GM18520 (cell line): ENCODE measurements at regions not wholly inside any gene's neighbourhood (a gene's known extent, or its start where the extent isn't known, plus 50 kb on each side); places are given as distances from the start of the nearest gene placed in this dataset.
"Not testable (repeated sequence)": the region's sequence is repeated elsewhere in the genome, so short reads cannot be mapped to it uniquely, and the experiment has no call there.

ENCODE experiments used
- ATAC-seq: cut with Tn5 transposase; IDR thresholded peaks from one replicate; pipeline ENCODE4 v1.9.1; 2021; ENCODE audit not compliant: unreplicated experiment

DNA sequence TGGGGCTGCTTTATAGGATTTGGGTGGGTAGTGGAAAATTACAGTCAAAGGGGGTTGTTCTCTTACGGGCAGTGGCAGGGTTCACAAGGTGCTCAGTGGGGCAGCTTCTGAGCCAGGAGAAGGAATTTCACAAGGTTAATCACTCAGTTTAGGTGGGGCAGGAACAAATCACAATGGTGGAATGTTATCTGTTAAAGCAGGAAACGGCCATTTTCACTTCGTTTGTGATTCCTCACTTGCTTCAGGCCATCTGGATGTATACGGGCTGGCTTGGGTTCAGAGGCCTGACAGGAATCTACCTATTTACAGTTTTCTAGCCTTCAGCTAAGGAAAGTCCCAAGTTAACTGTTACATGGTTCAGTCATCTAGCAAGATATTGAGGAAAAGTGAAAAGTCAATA is 1003.5 kb downstream of the STPG2 start:
- no peak for ATAC-seq

GRCh38 chr4:97140545-97140944 is 1002.7 kb downstream of the STPG2 start:
- ATAC-seq = no peak

- ATAC-seq = not testable (repeated sequence)
These were observed 1001.9 kb downstream of the STPG2 start for GRCh38 chr4:97141332-97141731.

DNA sequence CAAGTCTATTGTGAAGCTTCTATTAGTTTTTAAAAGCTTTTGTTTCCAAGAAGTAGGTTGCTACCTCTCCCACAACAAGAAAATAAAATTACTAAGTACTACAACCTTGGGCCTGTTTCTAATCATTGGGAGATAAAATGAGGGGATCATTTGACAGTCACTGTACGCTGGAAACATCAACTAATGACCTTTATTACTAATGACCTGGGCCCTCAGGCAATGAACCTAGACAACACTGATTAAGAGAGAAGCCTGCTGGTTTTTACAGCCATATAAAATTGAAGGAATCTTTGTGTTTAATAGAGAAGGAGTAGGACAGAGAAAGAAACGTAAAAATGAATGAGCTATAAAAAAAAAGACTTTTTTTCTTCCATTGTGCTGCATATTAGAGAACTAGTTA is 1000.9 kb downstream of the STPG2 start:
- no peak for ATAC-seq

DNA sequence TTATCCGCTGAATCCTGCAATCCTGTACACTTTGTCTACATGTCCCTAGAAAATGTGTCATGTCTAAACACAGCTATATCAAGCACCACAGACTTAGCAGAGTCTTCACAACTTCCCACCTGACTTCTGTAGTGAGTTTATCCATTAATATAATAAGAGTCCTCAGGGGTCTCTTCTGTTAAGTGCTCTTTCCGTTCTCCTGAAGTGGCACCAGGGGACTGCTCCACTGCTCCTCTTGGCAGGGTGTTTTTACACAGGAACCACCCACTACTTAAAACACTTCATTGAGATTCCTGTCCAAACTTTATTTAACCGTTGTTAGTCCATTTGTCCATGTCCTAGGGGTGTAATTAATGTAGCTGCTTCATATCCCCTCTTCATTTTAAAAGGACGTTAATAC is 1000.4 kb downstream of the STPG2 start:
- no peak for ATAC-seq

- ATAC-seq = no peak
These were observed 999.1 kb downstream of the STPG2 start for GRCh38 chr4:97144199-97144598.

- no peak for ATAC-seq
These were observed 992.3 kb downstream of the STPG2 start for GRCh38 chr4:97150966-97151365.

DNA sequence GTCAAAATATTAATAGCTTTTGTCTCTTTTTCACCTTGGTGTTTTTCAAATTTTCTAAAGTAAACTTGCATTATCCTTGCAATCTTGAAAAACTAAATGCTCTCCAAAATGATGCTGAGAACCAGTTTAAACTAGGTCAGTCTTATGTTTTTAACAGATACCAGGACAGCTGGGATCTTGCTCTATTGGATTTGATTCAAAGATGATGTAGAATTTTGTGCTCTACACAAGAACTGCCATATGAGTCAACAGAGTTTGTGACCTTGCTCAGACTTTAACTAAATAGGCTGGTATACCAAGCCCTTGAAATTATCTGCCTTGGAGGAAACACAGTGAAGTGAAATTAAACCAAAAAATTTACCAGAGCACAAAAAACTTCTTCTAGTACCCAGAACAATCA is 991.1 kb downstream of the STPG2 start:
- no peak for ATAC-seq

- no peak for ATAC-seq
These were observed 990.2 kb downstream of the STPG2 start for GRCh38 chr4:97153042-97153441.

DNA sequence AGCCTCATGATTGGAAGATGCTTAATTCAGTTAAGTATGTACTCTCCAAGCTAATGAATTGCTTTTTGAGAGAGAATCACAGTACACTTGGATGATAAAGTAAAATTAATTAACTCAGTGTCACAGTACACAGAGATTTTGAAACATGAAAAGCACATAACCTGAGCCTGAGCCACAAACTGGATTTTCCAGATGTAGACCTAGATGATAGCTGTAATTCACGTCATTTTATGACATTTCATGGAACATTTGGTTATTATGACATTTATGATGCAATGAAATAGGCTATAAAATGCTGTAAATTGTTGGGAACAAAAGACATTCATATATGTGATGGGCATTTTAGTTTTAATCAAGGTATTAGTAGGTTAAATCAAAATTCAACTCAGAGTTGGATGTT is 983.7 kb downstream of the STPG2 start:
- ATAC-seq = no peak

DNA sequence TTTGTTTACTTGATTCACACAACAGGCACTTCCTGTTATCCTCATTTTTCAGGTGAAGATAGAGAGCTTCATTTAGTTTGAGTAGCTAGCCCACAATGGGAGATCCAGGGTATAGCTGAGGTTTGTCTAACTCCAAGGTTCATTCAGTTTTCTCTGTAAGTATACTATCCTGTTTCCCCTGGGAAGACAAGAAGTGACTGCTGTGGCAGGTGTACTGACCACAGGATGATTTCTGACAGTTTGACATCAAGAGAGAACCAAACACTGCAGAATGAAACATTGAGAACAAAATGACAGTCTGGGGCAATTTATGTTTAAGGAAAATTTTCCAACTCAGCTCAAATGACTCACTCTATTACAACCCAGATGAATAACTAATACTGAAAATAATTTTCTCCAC is 958.0 kb downstream of the STPG2 start:
- no peak for ATAC-seq

- no peak for ATAC-seq
These were observed 946.2 kb downstream of the STPG2 start for GRCh38 chr4:97197106-97197505.

GRCh38 chr4:97208749-97209148 is 934.5 kb downstream of the STPG2 start:
- ATAC-seq = no peak

GRCh38 chr4:97215409-97215941 is 927.8 kb downstream of the STPG2 start:
- no peak for ATAC-seq

DNA sequence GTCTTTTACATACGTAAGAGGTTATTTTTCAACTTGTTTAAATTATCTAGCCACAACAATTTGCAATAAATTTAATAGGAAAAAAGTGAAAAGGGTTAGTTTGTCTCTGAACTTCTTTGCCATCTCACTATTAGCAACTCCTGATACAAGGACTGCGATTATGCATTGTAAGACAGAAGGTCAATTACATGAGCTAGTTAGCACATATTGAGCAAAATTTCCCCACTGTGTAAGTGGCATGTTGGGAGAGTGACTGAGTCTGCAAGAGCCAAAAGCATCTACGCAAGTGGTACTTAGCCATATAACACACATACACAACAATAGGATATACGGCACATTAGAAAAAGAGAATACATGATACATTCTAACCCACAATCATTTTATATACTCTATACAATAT is 927.2 kb downstream of the STPG2 start:
- no peak for ATAC-seq

DNA sequence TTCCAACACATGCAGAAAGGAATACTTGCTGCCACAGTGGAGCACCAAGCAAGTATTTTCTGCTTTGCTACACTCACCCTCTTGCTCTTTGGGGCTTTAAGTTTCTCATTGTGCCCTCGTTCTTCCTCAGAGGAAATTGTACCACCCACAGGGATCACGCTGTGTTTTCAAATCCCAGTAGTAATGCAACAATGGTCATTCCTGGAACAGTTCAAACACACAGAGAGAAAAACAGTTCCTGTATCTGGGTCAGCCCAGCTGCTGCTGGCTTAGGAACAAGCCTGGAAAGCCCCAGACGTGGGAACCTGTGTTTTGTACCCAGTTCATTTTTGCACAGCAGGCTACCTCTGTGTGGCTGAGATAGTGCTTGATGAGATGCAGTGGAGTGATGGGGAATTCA is 907.8 kb downstream of the STPG2 start:
- no peak for ATAC-seq

DNA sequence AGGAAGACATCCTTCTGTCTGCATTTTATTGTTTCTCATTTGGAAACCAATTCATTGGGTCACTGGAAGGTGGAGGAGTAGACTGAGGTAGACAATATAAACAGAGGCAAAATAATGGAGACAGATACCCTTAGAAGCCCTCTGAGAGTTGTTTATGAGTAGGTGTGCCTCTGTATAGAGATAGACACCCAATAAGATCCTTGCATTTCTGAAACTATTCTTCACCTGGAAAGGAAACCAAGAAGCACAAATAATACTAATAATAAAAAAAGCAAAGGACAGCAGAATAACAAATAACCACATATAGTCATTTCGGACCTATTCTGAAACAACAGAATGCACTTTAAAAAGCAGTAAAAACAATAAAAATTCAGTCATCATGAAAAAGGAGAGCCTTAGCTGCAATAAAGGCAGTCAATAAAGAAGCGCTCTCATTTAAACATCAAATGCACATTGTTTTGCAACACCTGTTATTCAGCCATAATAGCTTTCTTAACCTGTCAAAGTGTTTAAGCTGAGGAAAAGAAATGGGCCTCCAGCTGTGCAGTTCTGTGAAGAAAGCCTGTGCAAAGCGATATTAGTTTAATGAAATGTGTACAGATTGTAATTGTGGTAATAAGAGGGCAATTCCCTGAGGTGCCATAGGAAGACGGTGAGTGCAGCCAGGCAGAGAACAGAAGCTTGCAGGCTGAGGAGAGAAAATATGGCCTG is 904.2 kb downstream of the STPG2 start:
- ATAC-seq = no peak

- ATAC-seq = no peak
These were observed 903.6 kb downstream of the STPG2 start for GRCh38 chr4:97239667-97239997.

DNA sequence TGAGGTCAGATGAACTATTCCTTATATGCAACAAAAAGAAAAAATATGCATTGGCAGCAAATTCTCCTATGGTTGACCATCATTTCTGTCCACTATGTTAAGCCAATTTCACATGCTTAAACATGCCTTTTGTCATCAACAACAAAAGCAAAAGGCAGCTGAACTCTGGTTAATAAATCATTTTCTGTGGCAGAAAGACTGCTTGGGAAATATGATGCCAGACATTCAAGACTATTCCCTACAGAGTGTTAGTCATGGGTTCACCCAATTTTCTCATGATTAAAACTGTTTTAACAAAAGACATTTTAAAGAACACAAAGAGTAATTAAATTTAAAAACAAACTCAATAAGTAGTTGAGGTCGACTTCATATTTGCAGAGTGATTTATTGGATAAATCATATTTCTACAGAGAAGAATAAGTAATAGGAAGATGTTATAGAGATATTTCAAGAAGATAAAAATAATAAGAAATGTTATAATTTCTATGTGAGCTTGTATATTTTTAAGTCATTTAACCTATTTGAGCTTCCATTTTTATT is 890.6 kb downstream of the STPG2 start:
- no peak for ATAC-seq

- ATAC-seq = no peak
These were observed 880.5 kb downstream of the STPG2 start for GRCh38 chr4:97262769-97263168.

DNA sequence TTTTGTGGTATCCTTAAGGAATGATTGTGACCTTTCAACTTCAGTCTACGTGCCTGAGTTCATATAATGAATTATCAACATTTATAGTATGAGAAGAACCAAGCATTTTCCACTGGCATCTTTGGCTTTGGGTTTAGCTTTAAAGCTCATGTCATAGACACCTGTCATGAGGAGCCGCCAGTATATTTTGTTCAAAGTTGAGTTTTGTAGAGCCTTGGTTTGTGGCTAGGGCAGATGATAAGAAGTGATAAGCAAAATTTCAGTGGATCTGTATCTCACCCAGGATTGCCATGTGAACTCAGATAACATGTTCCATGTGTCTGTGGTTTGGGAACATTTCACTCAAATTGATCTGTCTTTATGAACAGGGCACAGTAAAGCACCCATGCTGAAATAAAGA is 873.2 kb downstream of the STPG2 start:
- no peak for ATAC-seq

DNA sequence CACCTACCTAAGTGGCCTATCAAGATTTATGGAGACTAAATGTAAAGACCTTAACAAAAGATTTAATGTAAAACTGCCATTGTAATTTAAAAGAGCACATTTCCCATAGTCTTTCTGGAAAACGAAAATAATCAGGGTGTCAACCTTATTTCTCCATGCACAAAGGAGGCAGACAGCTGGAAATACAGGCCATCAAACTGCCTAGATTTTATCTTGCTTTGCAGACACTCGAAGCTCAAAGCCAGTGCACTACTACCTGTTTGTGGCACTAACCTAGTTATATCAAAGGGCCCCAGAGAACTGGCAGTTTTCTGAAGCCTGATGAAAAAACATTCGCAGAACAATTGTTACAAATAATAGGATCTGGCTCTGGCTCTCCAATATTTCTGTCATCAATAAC is 863.9 kb downstream of the STPG2 start:
- ATAC-seq = no peak

GRCh38 chr4:97300561-97300960 is 842.7 kb downstream of the STPG2 start:
- ATAC-seq = no peak
